Nephron progenitor cell (in vitro differentiated cells): ENCODE measurements at regions not wholly inside any gene's neighbourhood (a gene's known extent, or its start where the extent isn't known, plus 50 kb on each side); places are given as distances from the start of the nearest gene placed in this dataset.

Experiments
- DNase-seq: peaks from one replicate; pipeline ENCODE4 v3.0.0; 2021
- H3K27ac Mint-ChIP-seq: 2 replicates; pipeline ENCODE4 v1.8.0; 2021; ENCODE audit warnings: mild to moderate bottlenecking, moderate library complexity, mixed read lengths
- H3K27me3 Mint-ChIP-seq: 2 replicates; pipeline ENCODE4 v1.8.0; 2021; ENCODE audit warnings: mild to moderate bottlenecking, low read depth, mixed read lengths; ENCODE audit not compliant: poor library complexity
- H3K36me3 Mint-ChIP-seq: 2 replicates; pipeline ENCODE4 v1.8.0; 2021; ENCODE audit warnings: low read depth, mixed read lengths
- H3K4me1 Mint-ChIP-seq: 2 replicates; pipeline ENCODE4 v1.8.0; 2021; ENCODE audit warnings: mixed read lengths
- H3K4me3 Mint-ChIP-seq: 2 replicates; pipeline ENCODE4 v1.8.0; 2021; ENCODE audit warnings: mild to moderate bottlenecking, moderate library complexity, mixed read lengths
- H3K9me3 Mint-ChIP-seq: 2 replicates; pipeline ENCODE4 v1.8.0; 2021; ENCODE audit warnings: mild to moderate bottlenecking, moderate library complexity, mixed read lengths
- CTCF ChIP-seq: fragments of 200-600 bp; sonication (generic); IDR thresholded peaks from 2 replicates; pipeline ENCODE4 v1.5.0; 2021; ENCODE audit warnings: antibody characterized with exemption

GRCh38 chr5:116813356-116813755 is 238.7 kb upstream of the SEMA6A start:
- H3K27me3 Mint-ChIP-seq = no peaks in the 10 kb centered on the region

GRCh38 chr5:116810951-116811350 is 236.3 kb upstream of the SEMA6A start:
- Mint-ChIP-seq H3K27ac (peak overlapping the region; percentile 11), H3K36me3 (no peaks in the 10 kb centered on the region), H3K27me3 (no peaks in the 10 kb centered on the region), H3K4me1 (peaks cover 7% of the 10 kb centered on the region), H3K4me3 (no peak overlapping the region), H3K9me3 (no peaks in the 10 kb centered on the region)
- no peak for DNase-seq
- no peak for TF ChIP-seq CTCF

More at GRCh38 chr5:116813356-116813755, 238.7 kb upstream of the SEMA6A start:
- Mint-ChIP-seq H3K4me1 (peaks cover 7% of the 10 kb centered on the region), H3K27ac (no peak overlapping the region), H3K36me3 (no peaks in the 10 kb centered on the region), H3K9me3 (no peaks in the 10 kb centered on the region), H3K4me3 (no peak overlapping the region)
- no peak for DNase-seq
- TF ChIP-seq CTCF = no peak

GRCh38 chr5:116806836-116807235 is 232.2 kb upstream of the SEMA6A start:
- no peak for TF ChIP-seq CTCF
- Mint-ChIP-seq H3K27ac (no peak overlapping the region), H3K36me3 (no peaks in the 10 kb centered on the region), H3K9me3 (no peaks in the 10 kb centered on the region), H3K4me3 (no peak overlapping the region), H3K27me3 (no peaks in the 10 kb centered on the region), H3K4me1 (peaks cover 7% of the 10 kb centered on the region)
- no peak for DNase-seq

GRCh38 chr5:116799401-116799800 is 224.8 kb upstream of the SEMA6A start:
- H3K9me3 Mint-ChIP-seq = no peaks in the 10 kb centered on the region

GRCh38 chr5:116795189-116795588 is 220.6 kb upstream of the SEMA6A start:
- no peaks in the 10 kb centered on the region for H3K36me3 Mint-ChIP-seq
- no peak for TF ChIP-seq CTCF
- H3K27ac Mint-ChIP-seq = no peak overlapping the region
- peaks cover 19% of the 10 kb centered on the region for H3K9me3 Mint-ChIP-seq
- no peak for DNase-seq
- H3K4me3 Mint-ChIP-seq = no peak overlapping the region
- no peaks in the 10 kb centered on the region for H3K4me1 Mint-ChIP-seq
- H3K27me3 Mint-ChIP-seq = peaks cover 3% of the 10 kb centered on the region

More at GRCh38 chr5:116799401-116799800, 224.8 kb upstream of the SEMA6A start:
- Mint-ChIP-seq H3K4me1 (no peaks in the 10 kb centered on the region), H3K36me3 (no peaks in the 10 kb centered on the region), H3K4me3 (no peak overlapping the region), H3K27me3 (peaks cover 3% of the 10 kb centered on the region), H3K27ac (no peak overlapping the region)
- no peak for DNase-seq
- no peak for TF ChIP-seq CTCF

GRCh38 chr5:116789522-116789921 is 214.9 kb upstream of the SEMA6A start:
- no peaks in the 10 kb centered on the region for H3K36me3 Mint-ChIP-seq
- peaks cover 32% of the 10 kb centered on the region for H3K9me3 Mint-ChIP-seq
- no peak for TF ChIP-seq CTCF
- DNase-seq = no peak
- H3K27me3 Mint-ChIP-seq = peaks cover 3% of the 10 kb centered on the region
- no peak overlapping the region for H3K4me3 Mint-ChIP-seq
- no peaks in the 10 kb centered on the region for H3K4me1 Mint-ChIP-seq
- H3K27ac Mint-ChIP-seq = no peak overlapping the region
